ENCODE measurements at regions not wholly inside any gene's neighbourhood (a gene's known extent, or its start where the extent isn't known, plus 50 kb on each side); places are given as distances from the start of the nearest gene placed in this dataset.

GRCh38 chr9:109558718-109559151 lies 60.6 kb upstream of the PTPN3 start (continued):
- no peak for TF ChIP-seq PRDM15 (CRISPR knock-in tag; IDR thresholded peaks at IDR 0.05)
- no peak for TF ChIP-seq NRF1 (conservative IDR thresholded peaks at IDR 0.05; ENCODE audit: low read depth, low read length)
- no peak for TF ChIP-seq NKRF (conservative IDR thresholded peaks at IDR 0.05)
- no peak for TF ChIP-seq ZNF592 (IDR thresholded peaks at IDR 0.05)
